Stimulated activated CD4-positive, alpha-beta T cell treated with anti-CD3 and anti-CD28 coated beads, Interleukin-2, amount 100 ng/mL, for 24 hours (primary cell): ENCODE measurements at regions not wholly inside any gene's neighbourhood (a gene's known extent, or its start where the extent isn't known, plus 50 kb on each side); places are given as distances from the start of the nearest gene placed in this dataset.

Experiments
- DNase-seq, 2 donors: peaks; one replicate each; pipeline ENCODE4 v3.0.0-alpha.2; 2020

GRCh38 chr10:60463746-60464145 is 74.1 kb upstream of the ANK3 start:
- no peak for DNase-seq

- no peak for DNase-seq
Measured at GRCh38 chr10:60461688-60462087, 72.0 kb upstream of the ANK3 start.

DNA sequence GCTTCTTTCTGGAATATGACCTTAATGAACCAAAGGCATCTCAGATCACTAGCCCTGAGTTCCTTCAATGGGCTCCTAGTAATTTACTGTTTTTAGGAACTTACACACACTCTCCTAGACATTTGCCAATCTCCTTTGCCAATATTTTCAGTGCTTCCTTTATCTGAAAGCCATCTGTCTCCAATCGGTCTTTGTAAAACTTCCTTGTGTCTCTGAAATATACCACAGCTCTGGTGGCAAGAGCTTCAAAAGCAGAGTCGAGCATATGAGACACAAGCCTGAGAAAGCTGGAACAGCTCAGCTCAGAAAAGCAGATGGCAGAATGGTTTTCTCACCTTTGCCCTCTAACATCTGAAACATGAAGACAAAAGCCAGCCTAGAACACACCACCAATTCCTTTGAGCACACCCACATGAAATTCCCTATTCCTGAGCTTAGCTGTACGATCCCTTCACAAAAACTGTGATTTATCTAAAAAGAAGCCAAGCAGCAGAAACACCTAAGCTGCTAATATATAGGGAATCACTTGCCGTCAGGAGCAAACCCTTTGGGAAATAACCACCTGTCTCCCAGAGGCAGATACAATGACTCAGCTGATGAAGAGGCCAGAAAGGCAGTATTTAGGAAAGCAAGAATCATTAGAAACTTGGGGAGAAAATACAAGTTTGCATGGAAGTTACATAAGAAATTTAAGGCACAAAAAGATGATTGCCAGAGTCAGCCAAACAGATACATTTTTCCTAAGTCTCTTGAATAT is 70.2 kb upstream of the ANK3 start:
- DNase-seq, result no peak

GRCh38 chr10:60456053-60456452 is 66.4 kb upstream of the ANK3 start:
- DNase-seq, result no peak

- DNase-seq, result no peak
Measured at GRCh38 chr10:60454336-60454735, 64.7 kb upstream of the ANK3 start.

DNA sequence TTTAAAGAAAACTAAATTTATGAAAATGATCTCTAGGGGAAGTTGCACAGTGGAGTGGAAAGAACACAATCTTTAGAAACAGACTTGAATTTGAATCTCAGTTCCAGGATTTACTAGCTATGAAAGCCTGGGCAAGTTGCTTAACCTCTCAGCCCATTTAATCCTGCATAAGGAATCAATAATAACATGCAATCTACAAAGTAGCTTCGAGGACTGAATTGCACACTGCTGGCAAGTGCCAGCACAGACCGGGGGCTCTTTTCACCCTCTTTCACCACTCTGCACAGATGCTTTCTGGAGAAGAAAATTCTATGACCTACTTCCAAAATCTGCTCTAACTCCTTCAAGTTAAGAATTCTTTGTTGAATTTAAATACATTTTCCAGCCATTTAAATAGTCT is 63.4 kb upstream of the ANK3 start:
- DNase-seq, result no peak

GRCh38 chr10:60450291-60450690 is 60.6 kb upstream of the ANK3 start:
- DNase-seq, result no peak

GRCh38 chr10:60448246-60448645 is 58.6 kb upstream of the ANK3 start:
- DNase-seq, result no peak

- DNase-seq, result no peak
Measured at GRCh38 chr10:60446851-60447250, 57.2 kb upstream of the ANK3 start.

DNA sequence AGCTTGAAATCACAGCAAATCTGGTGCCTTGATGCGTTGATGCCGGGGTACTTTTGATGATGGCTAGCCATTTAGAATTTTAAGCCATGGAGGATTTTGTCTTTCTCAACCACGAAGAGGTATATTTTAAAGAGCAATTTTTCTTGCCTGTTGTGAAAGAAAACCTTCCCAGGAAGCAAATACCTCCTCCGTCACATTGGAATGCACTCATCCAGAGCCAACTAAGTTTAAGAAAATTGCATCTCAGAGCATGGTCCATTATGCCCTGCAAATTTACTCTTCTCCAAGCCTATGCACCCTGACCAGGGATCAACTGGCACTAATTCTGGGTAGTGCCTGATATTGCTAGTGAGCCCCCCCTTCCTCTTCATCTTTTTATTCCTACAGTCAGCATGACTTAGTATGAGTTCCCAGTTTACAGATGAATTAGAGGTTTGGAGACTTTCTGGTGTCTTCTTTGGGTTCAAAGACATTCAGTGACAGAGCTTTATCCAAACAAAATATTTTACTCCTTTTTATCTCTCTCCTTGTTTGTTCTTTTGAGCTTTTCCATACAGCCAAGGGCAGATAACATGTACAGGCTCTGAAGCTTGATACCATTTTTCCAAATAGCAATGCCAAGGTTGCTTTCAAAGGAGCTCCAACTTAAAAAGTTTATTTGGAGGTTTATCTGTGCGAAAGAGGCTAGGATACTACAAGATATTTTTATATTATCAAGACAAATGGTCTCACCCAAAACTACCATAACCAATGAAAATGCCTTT is 56.6 kb upstream of the ANK3 start:
- no peak for DNase-seq

DNA sequence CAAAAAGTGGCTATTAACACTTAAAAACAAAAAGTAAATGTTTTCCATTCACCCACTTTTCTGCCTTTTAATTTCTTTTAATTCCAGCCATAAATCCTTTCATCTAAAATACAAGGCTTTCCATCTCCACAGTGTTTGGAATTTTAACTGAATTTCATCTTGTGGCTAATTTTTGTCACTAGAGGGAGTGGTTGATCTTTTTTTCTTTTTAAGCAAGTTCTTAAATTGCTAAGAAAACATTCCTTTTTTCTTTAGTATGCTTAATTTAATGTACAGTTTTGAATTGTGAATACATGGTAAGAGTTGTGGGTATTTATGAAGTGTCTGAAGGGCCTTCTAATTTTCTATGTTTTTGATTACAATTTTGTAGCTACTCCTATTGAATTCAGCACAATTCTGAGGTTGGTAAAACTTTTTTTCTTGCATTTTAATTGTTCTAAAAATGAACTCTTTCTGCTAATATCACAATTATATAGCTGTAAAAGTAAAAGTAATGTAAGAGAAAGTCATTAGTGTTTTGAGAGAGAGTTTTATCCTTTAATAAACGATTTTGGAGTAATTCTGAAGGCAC is 54.9 kb upstream of the ANK3 start:
- DNase-seq, result no peak

- no peak for DNase-seq
Measured at GRCh38 chr10:60443346-60443745, 53.7 kb upstream of the ANK3 start.

GRCh38 chr10:60441515-60441914 is 51.8 kb upstream of the ANK3 start:
- no peak for DNase-seq

- DNase-seq, result no peak
Measured at GRCh38 chr10:60439641-60440040, 50.0 kb upstream of the ANK3 start.
